ENCODE measurements at regions not wholly inside any gene's neighbourhood (a gene's known extent, or its start where the extent isn't known, plus 50 kb on each side); places are given as distances from the start of the nearest gene placed in this dataset.

- TF ChIP-seq CTCF (IDR thresholded peaks at IDR 0.05; ENCODE audit: low read length) (no peak), EZH2 (IDR thresholded peaks at IDR 0.05; ENCODE audit: borderline replicate concordance, low read length) (no peak)
Observed at GRCh38 chr6:21804941-21805610, 211.5 kb downstream of the SOX4 start.

Measured in OCI-LY1 (cell line).